ENCODE measurements at regions not wholly inside any gene's neighbourhood (a gene's known extent, or its start where the extent isn't known, plus 50 kb on each side); places are given as distances from the start of the nearest gene placed in this dataset.

- TF ChIP-seq CTCF (IDR thresholded peaks at IDR 0.05; ENCODE audit: poor library complexity), result no peak
- no peak for TF ChIP-seq EZH2 (IDR thresholded peaks at IDR 0.05; ENCODE audit: borderline replicate concordance)
Observed at GRCh38 chr12:59080101-59080500, 159.8 kb upstream of the LRIG3 start.

Measured in hepatocyte (in vitro differentiated cells).